Progenitor cell of endocrine pancreas (in vitro differentiated cells): ENCODE measurements at regions not wholly inside any gene's neighbourhood (a gene's known extent, or its start where the extent isn't known, plus 50 kb on each side); places are given as distances from the start of the nearest gene placed in this dataset.

Experiments
- DNase-seq: peaks from one replicate; pipeline ENCODE4 v3.0.0; 2021; ENCODE audit warnings: low spot score; ENCODE audit not compliant: unreplicated experiment
- H3K27ac Mint-ChIP-seq: 2 replicates; pipeline ENCODE4 v1.8.0; 2021; ENCODE audit warnings: mild to moderate bottlenecking, moderate library complexity, mixed read lengths
- H3K27me3 Mint-ChIP-seq: 2 replicates; pipeline ENCODE4 v1.8.0; 2021; ENCODE audit warnings: mixed read lengths
- H3K36me3 Mint-ChIP-seq: 2 replicates; pipeline ENCODE4 v1.8.0; 2022; ENCODE audit warnings: mixed read lengths; ENCODE audit not compliant: insufficient read depth
- H3K4me1 Mint-ChIP-seq: 2 replicates; pipeline ENCODE4 v1.8.0; 2021; ENCODE audit warnings: low read depth, mixed read lengths
- H3K4me3 Mint-ChIP-seq: 2 replicates; pipeline ENCODE4 v1.8.0; 2021; ENCODE audit warnings: low read depth, mild to moderate bottlenecking, moderate library complexity, mixed read lengths
- H3K9me3 Mint-ChIP-seq: 2 replicates; pipeline ENCODE4 v1.8.0; 2021; ENCODE audit warnings: low read depth, mixed read lengths
- TF ChIP-seq, protein P1 (sequence below): fragments of 200-600 bp; sonication (generic); IDR thresholded peaks from one replicate; pipeline ENCODE4 v1.5.0; 2021; ENCODE audit warnings: antibody characterized with exemption, mild to moderate bottlenecking; ENCODE audit not compliant: unreplicated experiment

DNA sequence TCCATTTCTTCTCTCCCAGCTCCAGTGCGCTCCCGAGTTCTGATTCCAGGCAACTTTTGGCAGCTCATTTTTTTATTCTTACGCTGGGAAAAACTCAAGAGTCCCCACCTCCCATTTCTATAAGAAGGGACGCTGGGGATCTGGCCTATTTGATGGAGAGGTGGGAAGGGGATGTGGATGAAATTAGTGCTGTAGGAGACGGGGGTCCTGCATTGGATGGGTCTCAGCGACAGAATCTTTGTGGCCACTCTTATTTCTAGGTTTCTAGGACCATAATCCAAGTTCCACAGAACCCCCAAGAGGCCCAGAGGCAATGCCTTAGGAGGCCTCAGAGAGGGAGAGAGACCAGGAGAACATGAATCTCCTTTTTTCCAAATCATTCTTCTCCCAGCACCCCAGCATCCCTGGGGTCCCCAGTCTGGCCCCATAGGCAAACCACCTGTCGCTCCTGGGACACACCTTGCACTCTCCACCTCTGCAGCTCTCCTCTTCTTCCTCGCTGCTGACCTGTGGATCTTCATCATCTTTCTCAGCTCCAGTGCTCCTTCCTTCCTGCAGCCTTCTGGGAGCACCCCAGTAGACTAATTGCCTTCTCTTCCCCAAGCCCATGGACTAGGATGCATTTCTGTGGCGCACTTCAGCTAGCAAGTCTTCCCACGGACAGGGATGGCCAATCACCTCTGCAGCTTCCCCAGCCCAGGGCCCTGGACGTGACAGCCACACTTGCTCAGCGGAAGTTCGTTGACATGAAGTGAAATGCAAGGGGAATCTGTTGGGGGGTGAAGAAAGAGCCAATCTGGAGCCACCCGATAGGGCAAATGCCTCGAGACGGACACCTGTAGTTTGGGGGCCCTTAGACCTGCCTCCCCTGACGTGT is 100.1 kb upstream of the ALDH1A3 start:
- no peaks in the 10 kb centered on the region for H3K4me1 Mint-ChIP-seq
- peak; percentile 6 for DNase-seq
- H3K27ac Mint-ChIP-seq, result no peak overlapping the region
- TF ChIP-seq, protein P1, sequence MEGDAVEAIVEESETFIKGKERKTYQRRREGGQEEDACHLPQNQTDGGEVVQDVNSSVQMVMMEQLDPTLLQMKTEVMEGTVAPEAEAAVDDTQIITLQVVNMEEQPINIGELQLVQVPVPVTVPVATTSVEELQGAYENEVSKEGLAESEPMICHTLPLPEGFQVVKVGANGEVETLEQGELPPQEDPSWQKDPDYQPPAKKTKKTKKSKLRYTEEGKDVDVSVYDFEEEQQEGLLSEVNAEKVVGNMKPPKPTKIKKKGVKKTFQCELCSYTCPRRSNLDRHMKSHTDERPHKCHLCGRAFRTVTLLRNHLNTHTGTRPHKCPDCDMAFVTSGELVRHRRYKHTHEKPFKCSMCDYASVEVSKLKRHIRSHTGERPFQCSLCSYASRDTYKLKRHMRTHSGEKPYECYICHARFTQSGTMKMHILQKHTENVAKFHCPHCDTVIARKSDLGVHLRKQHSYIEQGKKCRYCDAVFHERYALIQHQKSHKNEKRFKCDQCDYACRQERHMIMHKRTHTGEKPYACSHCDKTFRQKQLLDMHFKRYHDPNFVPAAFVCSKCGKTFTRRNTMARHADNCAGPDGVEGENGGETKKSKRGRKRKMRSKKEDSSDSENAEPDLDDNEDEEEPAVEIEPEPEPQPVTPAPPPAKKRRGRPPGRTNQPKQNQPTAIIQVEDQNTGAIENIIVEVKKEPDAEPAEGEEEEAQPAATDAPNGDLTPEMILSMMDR, result no peak
- no peak overlapping the region for H3K4me3 Mint-ChIP-seq
- peaks cover 3% of the 10 kb centered on the region for H3K9me3 Mint-ChIP-seq
- no peaks in the 10 kb centered on the region for H3K36me3 Mint-ChIP-seq
- H3K27me3 Mint-ChIP-seq, result peaks cover 14% of the 10 kb centered on the region

DNA sequence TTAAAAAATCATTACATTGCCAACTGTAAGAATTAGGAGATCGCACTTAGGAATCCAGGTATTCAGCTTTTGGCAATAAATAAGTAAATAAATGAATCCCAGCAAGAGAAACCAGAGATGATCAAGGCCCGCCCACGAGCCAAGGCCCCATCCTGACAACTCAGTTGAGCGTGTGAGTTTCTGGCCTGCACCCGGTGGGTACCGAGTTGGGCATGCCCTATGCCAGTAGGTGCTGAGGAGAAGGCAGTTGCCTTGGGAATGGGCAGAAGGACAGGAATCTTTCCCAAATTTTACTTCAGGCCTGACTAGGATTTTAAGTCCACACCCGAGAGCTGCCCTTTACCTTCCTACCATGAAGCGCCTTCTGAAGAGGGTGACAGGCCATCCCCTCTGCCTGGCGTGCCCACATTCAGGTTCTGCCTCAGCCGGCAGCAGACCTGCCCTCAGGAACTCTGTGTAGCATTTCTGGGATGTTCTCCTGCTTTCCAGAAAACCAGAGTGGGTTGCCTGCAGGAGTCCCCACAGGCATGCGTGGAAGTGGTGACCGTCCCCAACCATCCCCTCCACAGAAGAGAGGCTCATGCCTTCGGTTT is 99.3 kb upstream of the ALDH1A3 start:
- H3K27me3 Mint-ChIP-seq, result peaks cover 14% of the 10 kb centered on the region
- no peaks in the 10 kb centered on the region for H3K36me3 Mint-ChIP-seq
- H3K4me3 Mint-ChIP-seq, result no peak overlapping the region
- TF ChIP-seq, protein P1, result no peak
- no peak overlapping the region for H3K27ac Mint-ChIP-seq
- DNase-seq, result no peak
- no peaks in the 10 kb centered on the region for H3K4me1 Mint-ChIP-seq
- peaks cover 3% of the 10 kb centered on the region for H3K9me3 Mint-ChIP-seq

DNA sequence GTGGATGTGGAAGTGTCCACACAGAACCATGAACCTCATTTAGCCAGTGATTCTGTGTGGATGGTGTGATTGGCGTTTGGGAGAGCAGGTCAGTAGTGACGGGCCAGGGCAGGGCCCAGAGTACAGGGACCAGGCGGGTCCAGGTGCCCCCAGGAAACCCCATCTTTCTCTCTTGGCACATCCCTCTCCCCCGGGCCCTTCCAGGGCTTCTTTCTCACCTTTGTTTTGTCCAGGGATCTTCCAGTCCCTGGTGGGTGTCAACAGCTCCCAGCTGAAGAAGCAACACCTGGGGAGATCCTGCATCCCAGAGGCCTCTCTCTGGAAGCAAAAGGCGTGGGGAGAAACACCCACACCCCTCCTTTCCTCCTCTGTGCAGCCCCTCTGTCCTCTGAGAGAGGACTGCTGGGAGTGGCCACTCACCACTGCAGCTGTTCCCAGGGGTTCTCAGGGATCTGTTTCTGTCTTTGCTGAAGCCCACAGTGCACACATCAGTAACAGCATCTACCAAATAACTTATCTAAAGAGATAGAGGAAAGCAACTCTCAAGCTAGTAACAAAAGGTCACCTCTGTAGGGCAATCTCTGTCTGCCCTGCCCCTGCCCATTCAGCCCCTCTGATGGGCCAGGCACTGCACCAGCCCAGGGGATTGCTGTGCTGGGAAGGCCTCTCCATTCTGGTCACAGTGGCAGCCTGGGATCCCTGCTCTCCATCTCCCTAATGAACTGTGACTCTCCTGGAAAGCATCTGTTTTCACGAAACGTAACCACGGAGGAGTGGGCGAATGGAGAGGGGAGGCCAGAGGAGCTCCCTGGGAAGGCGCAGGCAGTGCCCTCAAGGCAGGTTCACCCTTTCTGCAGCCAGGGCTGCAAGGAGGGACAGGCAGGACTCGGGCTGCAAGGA is 98.3 kb upstream of the ALDH1A3 start:
- Mint-ChIP-seq H3K9me3 (no peaks in the 10 kb centered on the region), H3K27me3 (peaks cover 14% of the 10 kb centered on the region), H3K4me3 (no peak overlapping the region), H3K4me1 (no peaks in the 10 kb centered on the region), H3K27ac (no peak overlapping the region), H3K36me3 (no peaks in the 10 kb centered on the region)
- TF ChIP-seq, protein P1, result no peak
- DNase-seq, result peak; percentile 5

DNA sequence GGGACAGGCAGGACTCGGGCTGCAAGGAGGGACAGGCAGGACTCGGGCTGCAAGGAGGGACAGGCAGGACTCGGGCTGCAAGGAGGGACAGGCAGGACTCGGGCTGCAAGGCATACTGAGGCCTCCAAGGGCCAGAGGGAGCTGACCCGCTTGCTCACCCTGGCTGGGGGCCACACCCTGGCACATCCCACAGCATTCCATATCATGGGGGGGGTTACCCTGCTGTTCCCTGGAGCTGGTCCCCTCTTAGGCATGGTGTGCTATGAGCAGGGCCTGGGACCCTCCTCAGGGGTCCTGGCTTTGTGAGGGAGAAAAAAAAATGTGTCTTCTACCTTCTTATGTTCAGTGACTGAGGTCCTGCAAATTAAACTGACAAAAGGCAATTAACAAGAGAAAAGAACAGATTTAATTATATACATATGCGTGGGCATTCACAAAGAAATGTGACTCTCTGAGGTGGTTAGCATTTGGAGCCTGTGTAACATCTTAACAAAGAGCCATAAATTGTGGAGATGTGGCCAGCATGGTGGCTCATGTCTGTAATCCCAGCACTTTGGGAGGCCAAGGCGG is 97.6 kb upstream of the ALDH1A3 start:
- H3K27me3 Mint-ChIP-seq, result peaks cover 14% of the 10 kb centered on the region
- H3K4me1 Mint-ChIP-seq, result no peaks in the 10 kb centered on the region
- TF ChIP-seq, protein P1, result no peak
- H3K27ac Mint-ChIP-seq, result no peak overlapping the region
- peak; percentile 3 for DNase-seq
- no peaks in the 10 kb centered on the region for H3K9me3 Mint-ChIP-seq
- H3K4me3 Mint-ChIP-seq, result no peak overlapping the region
- no peaks in the 10 kb centered on the region for H3K36me3 Mint-ChIP-seq

DNA sequence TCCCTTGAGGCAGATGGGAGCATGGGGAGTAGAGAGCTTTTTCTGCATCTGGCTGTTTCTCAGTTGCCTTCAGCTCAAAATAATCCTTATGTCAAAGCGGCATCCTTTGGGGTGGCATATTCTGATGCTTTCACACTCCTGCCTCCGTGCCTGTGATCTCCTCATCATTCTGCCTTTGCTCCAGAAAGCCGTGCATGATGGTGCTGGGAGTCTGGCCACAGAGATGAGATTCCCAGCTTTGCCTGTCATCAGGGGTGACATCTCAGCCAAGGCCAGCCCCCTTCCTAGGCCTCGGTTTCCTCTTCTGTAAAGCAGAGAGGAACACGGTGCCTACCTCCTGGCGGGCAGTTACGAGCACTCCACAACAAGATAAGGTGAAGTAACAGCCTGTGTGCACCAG is 96.3 kb upstream of the ALDH1A3 start:
- H3K4me3 Mint-ChIP-seq, result no peak overlapping the region
- H3K27me3 Mint-ChIP-seq, result peaks cover 14% of the 10 kb centered on the region
- no peaks in the 10 kb centered on the region for H3K36me3 Mint-ChIP-seq
- H3K27ac Mint-ChIP-seq, result no peak overlapping the region
- peak; percentile 3 for DNase-seq
- TF ChIP-seq, protein P1, result no peak
- no peaks in the 10 kb centered on the region for H3K4me1 Mint-ChIP-seq
- H3K9me3 Mint-ChIP-seq, result no peaks in the 10 kb centered on the region
